Right ventricle myocardium superior (tissue), 1 donor: ENCODE measurements at regions not wholly inside any gene's neighbourhood (a gene's known extent, or its start where the extent isn't known, plus 50 kb on each side); places are given as distances from the start of the nearest gene placed in this dataset.

Experiments used
- ATAC-seq: fragments of 200-7000 bp; cut with Tn5 transposase; one replicate; pipeline ENCODE4 v1.9.1; 2020; ENCODE audit warnings: mild to moderate bottlenecking; ENCODE audit not compliant: poor library complexity
- DNase-seq: peaks from one replicate; pipeline ENCODE4 v3.0.0-alpha.2; 2020
- intact Hi-C: fragments of 100-400 bp; cut with DNase I; formaldehyde crosslinking; loops from one replicate; pipeline ENCODE4 v1.11.2; 2022
- donor health status: DM: no; HTN: yes; CAD: no; lungs with severe emphysema.

DNA sequence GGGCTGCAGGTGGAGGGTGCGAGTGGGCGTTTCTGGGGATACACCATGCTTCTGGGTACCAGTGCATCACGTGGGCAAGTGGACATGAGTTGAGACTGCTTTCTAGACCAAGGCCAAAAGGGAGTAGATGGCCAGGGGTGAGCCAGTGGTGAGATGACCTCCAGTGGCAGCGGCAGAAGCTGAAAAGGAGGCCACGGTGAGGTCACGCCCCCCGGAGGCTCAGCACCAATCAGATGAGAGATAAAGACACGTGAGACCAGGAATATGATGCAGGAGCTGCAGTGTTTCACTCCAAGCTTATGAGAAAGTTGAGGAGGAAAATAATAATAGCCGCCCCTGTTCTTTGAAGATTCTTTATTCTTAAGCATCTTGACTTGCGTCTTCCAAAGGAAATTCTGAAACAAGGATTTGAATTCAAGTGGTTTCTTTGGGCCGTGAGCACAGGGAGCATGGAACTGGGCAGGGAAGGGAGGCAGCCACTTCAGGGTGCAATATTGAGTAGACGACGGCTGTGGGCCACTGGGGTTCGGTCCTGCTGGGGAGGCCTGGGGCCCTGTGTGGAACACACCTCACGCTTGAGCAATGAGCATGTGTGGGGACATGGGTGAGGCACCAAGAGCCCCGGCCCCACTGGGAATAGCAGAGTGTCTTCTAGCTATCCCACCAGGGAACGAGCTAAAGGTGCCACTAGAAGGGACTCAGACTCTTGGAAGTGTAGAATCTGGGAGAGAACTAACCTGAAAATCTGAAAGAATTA lies 156.7 kb upstream of the LRFN2 start:
- intact Hi-C loops = no loop called here
- DNase-seq (no peak), ATAC-seq (no peak)

DNA sequence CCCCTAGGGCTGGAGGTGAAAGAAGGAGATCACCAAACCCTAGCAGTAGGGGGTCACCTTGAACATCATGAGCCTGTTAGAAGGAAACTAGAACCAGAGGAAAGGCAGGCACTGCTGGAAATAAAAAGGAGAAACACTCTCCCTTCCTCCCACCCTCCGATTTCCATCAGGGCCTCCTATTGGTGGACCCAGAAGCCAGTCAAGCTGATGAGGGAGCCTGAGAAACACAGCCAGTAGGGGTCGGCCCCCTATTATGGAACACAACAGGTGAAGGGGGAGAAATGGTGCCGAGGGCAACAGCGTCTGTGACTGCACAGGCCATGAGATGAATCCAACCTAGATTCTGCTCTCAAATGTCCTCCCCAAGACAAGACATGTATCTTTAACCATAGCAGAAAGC lies 156.1 kb upstream of the LRFN2 start:
- DNase-seq (no peak), ATAC-seq (no peak)
- intact Hi-C loops = no loop called here

- DNase-seq (no peak), ATAC-seq (no peak)
- intact Hi-C loops = no loop called here
Measured at GRCh38 chr6:40740518-40740917, 153.4 kb upstream of the LRFN2 start.

DNA sequence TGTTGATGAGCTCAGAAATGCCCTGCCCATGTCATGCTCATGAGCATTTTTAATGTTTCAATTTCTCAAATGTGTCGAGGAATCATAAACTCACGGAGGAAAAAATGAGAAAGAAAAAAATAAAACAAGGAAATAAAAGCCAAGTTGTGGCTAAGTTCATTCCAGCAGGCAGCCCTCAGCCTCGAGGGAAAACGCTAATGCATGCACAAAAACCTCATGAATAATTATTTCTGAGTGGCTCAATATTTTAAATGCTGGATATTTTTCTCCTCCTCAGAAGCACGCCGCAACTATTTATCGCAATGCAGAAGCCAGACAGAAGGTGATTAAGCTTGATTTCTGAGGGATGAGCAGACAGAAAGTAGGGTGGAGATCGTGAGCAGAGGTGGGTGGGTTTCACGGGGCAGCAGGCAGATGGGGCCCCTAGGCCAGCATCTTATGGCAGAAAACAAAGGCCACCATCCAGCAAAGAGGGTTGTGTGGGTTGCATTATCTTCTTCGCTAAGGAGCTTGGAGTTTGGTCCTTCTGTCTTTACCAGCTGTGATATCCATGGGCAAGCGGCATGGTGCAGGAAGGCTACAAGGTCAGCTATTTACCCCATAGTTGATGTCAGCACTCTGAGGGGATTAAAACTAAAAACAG lies 151.5 kb upstream of the LRFN2 start:
- ATAC-seq (no peak), DNase-seq (no peak)
- intact Hi-C loops = no loop called here

GRCh38 chr6:40735521-40735920 lies 148.4 kb upstream of the LRFN2 start:
- ATAC-seq (no peak), DNase-seq (no peak)
- intact Hi-C loops = no loop called here

- DNase-seq (no peak), ATAC-seq (no peak)
- intact Hi-C loops = no loop called here
Measured at GRCh38 chr6:40735121-40735520, 148.0 kb upstream of the LRFN2 start.

DNA sequence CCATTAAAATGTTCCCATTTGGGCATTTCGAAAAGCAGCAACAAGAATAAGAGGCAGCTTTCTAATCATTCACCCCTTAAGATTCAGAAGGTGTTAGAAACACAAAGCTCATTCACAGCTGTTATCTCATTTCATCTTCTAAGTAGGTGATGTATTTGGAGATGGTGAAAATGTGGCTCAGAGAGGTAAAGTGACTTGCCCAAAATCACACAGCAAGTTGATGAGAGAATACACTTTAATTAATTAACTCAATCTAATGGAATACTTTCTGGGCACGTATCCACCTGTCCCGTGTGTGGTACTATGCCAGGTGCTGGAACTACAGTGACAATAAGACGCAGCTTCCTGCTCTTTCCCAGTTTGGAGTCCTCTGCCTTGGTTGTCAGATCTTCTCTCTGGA lies 147.4 kb upstream of the LRFN2 start:
- intact Hi-C loops = no loop called here
- ATAC-seq (no peak), DNase-seq (no peak)

DNA sequence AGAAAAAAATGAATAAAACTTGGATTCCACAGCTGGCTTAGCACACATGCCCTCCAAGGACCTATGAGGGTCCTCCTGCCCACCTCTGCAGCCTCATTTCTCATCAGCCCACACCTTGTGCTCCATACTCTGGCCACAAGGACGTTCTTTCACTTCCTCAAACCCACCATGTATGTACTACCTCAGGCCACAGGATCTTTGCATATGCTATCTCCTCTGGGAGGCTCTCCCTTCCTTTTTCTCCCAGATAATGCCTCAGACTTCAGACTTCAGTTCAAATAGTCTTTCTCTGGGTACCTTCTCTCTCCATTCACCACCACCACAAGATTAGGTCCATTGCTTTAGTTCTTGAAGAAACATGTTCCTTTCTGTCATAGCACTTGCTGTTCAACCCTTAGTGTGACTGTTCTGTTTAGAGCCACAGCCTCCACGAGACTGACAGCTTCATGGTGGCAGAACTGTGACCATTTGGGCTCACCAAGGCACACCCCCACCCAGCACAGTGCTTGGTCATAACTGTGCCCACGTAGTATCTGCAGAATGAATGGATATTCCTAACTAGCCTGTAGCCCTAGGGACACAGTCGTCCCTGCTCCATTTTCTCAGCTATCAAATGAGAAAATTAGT lies 146.7 kb upstream of the LRFN2 start:
- intact Hi-C loops = no loop called here
- no peak for ATAC-seq
- DNase-seq = no peak

DNA sequence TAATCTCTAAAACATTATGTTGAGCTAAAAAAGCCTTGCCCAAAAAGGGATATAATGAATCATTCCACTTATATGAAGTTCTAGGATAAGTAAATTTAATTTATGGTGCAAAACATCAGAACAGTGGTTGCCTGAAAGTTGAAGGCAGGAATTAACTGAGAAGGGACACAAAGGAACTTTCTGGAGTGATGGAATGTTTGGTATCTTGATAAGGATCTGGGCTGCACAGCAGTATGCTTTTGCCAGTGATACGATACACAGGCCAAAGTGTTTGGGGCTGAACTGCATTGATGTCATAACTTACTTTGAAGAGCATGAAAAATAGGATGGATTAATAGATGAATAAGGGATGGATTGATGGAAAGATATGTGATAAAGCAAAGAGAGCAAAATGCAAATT lies 146.1 kb upstream of the LRFN2 start:
- intact Hi-C loops = no loop called here
- DNase-seq (no peak), ATAC-seq (no peak)

- ATAC-seq (no peak), DNase-seq (no peak)
- intact Hi-C loops = no loop called here
Measured at GRCh38 chr6:40732878-40733277, 145.7 kb upstream of the LRFN2 start.

- DNase-seq (no peak), ATAC-seq (no peak)
- intact Hi-C loops = no loop called here
Measured at GRCh38 chr6:40728643-40729042, 141.5 kb upstream of the LRFN2 start.

- ATAC-seq (no peak), DNase-seq (no peak)
- intact Hi-C loops = no loop called here
Measured at GRCh38 chr6:40727271-40727670, 140.1 kb upstream of the LRFN2 start.

GRCh38 chr6:40726853-40727252 lies 139.7 kb upstream of the LRFN2 start:
- DNase-seq (no peak), ATAC-seq (no peak)
- intact Hi-C loops = no loop called here

DNA sequence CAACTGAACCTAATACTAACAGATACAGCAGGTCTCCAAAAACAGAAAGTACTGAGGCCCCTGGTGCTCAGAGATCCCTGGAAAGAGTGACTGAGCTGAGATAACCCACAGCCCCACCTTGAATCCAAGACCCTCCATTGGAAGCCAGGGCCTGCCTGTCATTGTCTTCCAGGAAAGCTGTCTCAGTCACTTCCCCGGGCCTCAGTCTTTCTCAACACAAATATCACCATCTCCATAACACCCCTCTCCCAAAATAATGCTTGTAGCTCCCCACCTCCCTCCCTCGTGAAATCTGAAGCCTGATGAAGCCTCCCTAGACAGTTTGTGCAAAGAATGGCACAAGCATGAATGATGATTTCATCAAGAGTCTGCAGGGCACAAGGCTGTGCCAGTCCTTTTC lies 138.2 kb upstream of the LRFN2 start:
- intact Hi-C loops = no loop called here
- no peak for ATAC-seq

DNA sequence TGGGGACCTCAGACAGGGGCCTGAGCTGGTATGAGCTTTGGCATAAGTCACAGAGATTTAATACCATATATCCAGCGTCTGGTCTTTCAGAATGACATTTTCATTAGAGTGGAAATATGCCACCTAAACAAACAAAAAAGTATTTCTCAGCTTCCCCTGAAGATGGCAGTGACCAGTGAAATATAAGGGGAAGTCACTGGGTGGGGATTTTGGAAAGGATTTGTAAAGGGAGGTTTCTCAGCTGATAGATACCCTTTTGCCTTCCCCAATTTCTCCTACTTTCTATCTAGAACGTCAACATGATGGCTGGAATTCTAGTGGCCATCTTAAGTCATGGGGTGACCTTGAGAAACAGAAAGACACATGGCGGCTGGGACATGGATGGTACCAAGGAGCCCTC lies 137.7 kb upstream of the LRFN2 start:
- DNase-seq (no peak), ATAC-seq (no peak)
- intact Hi-C loops = no loop called here

More for the DNA sequence above, 138.2 kb upstream of the LRFN2 start:
- DNase-seq = no peak

DNA sequence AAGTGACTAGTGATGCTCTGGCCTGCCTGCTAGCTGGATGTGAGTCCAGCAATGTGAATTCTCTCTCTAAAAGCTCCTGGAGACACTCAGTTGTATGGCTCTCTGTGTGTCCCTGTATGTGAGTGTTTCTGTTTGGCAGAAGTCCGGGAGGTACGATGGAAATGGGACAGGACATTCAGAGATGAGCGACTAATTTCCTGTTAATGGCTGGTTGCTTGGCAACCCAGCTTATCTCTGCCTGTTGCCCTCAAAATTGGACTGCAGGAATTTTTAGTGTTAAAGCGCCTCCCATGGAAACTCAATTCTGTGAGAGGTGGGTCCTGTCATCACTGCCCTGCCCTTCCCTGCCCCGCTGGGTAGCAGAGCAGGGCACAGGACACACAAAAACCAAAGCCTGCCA lies 136.8 kb upstream of the LRFN2 start:
- intact Hi-C loops = no loop called here
- ATAC-seq (no peak), DNase-seq (no peak)

DNA sequence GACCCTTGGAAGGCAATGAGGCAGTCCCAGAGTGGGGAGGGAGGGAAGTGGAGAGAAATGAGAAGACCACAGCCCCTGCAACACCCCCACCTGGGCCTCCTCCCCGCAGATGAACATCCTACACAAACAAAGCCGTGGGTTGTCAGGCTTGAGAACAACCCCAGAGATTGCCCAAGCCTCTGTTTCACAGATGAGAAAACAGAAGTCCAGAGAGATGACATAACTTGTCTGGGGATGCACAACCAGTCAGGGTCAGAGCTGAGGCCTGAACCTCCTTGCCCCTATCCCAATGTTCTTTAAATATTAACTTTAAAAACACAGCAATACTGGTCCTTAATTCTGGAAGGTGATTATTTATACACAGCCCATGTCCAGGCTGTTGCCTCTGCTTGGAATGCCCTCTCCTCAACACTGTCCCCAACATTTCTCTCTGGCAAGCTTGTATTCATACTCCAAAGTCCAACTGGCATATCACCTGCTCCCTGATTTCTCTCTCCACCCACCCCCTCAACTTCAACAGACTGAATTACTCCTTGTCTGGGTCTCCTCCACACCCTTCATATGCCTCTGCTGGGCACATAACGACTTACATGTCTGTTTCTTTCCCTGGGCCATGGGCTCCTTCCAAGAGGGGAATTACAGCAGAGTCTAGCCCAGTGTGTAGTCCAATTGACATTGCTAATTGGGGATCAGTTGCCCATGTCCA lies 135.5 kb upstream of the LRFN2 start:
- DNase-seq (no peak), ATAC-seq (no peak)
- intact Hi-C loops = no loop called here

DNA sequence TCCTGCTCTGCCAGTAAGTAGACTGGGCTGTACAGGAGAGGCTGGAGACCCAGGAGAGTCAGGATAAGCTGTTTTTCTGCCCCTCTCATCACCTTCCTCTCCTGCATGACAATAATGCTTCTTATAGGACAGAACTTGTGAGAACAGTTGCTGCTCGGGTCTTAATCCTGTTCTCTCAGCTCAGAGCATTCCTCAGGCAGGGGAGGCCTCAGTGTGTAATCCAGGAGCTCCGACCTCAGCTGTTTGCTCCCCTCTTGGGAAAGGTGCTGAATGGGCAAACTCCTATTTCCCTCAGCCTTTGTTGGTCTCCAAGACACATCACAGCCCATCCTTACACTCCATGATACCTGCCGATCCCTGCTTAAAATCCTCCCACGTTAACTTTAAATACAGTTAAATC lies 134.9 kb upstream of the LRFN2 start:
- ATAC-seq (no peak), DNase-seq (no peak)
- intact Hi-C loops = no loop called here

DNA sequence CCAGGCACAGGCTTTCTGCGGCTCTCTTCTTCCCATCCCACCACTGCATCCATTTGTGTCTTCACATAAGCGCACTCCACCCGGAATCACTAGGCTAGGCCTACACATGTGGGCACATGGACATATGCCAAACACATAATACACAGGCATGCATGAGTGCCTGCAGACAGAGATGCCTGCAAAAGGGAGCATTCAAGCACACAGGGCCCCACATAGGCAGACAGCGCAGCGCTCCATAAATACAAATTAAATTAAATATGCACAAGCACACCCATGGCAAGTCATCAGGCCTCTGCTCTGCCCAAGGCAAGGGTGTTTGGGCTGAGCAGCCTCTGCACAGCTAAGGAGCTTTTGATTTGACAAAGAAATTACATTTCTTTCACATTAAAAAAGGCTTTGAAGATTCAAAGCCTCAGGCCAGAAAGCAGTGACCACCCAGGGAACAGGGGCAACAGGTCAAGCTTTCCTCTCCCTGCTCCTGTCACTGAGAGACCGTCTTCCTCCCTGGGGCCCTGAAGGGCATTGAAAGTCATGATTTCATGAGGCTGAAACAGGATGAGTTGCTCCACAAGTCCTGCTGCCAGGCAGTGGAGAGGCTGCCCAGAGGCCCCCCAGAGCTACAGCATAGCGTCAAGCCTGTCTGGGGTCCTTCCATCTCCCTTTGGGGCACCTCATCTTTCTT lies 134.2 kb upstream of the LRFN2 start:
- intact Hi-C loops = no loop called here
- no peak for DNase-seq
- no peak for ATAC-seq
